MCF 10A (cell line): ENCODE measurements at regions not wholly inside any gene's neighbourhood (a gene's known extent, or its start where the extent isn't known, plus 50 kb on each side); places are given as distances from the start of the nearest gene placed in this dataset.
A peak's percentile ranks its signal among the peaks of the same experiment; 100 is the strongest.

Experiments used
- BruUV-seq: library from RNA; stranded (reverse); fragments of 400-500 nt; replicated peaks from 2 replicates; lab custom pipeline; 2021; lab: Mats Ljungman, UMichigan
- CTCF ChIA-PET: fragments of 300-600 bp; sonication (Branson Sonifier 250); formaldehyde crosslinking; extraction: SDS; loops from one replicate; lab custom pipeline; 2021; ENCODE audit warnings: antibody characterized with exemption, inconsistent platforms; lab: Yijun Ruan, JAX
- POLR2A ChIA-PET: fragments of 300-600, 350-650 bp; sonication (Branson Sonifier 250); formaldehyde crosslinking; extraction: SDS; loops from one replicate; lab custom pipeline; 2020; ENCODE audit warnings: antibody characterized with exemption, inconsistent platforms; lab: Yijun Ruan, JAX
- DNase-seq: peaks from one replicate; pipeline ENCODE4 v3.0.0-alpha.2; 2018; ENCODE audit not compliant: unreplicated experiment
- H3K27ac Mint-ChIP-seq: one replicate; pipeline ENCODE4 v1.8.0; 2022; ENCODE audit warnings: mild to moderate bottlenecking, low read depth, mixed read lengths; ENCODE audit not compliant: unreplicated experiment
- H3K27me3 Mint-ChIP-seq: one replicate; pipeline ENCODE4 v1.8.0; 2022; ENCODE audit warnings: mixed read lengths; ENCODE audit not compliant: insufficient read depth, unreplicated experiment
- H3K36me3 Mint-ChIP-seq: one replicate; pipeline ENCODE4 v1.8.0; 2022; ENCODE audit warnings: mild to moderate bottlenecking, moderate library complexity, mixed read lengths; ENCODE audit not compliant: insufficient read depth, unreplicated experiment
- H3K4me1 Mint-ChIP-seq: one replicate; pipeline ENCODE4 v1.8.0; 2022; ENCODE audit warnings: mixed read lengths; ENCODE audit not compliant: insufficient read depth, unreplicated experiment
- H3K4me3 Mint-ChIP-seq: one replicate; pipeline ENCODE4 v1.8.0; 2022; ENCODE audit warnings: mild to moderate bottlenecking, moderate library complexity, mixed read lengths; ENCODE audit not compliant: unreplicated experiment
- H3K9me3 Mint-ChIP-seq: one replicate; pipeline ENCODE4 v1.8.0; 2022; ENCODE audit warnings: mixed read lengths; ENCODE audit not compliant: unreplicated experiment
- intact Hi-C: fragments of 100-400 bp; cut with micrococcal nuclease; formaldehyde crosslinking; loops from 2 replicates; pipeline ENCODE4 v1.14.1; 2022
- TF ChIP-seq, protein P1 (sequence below): fragments of 200-600 bp; IDR thresholded peaks from one replicate; pipeline ENCODE4 v1.8.0; 2022; ENCODE audit warnings: antibody characterized with exemption, mild to moderate bottlenecking; ENCODE audit not compliant: unreplicated experiment

DNA sequence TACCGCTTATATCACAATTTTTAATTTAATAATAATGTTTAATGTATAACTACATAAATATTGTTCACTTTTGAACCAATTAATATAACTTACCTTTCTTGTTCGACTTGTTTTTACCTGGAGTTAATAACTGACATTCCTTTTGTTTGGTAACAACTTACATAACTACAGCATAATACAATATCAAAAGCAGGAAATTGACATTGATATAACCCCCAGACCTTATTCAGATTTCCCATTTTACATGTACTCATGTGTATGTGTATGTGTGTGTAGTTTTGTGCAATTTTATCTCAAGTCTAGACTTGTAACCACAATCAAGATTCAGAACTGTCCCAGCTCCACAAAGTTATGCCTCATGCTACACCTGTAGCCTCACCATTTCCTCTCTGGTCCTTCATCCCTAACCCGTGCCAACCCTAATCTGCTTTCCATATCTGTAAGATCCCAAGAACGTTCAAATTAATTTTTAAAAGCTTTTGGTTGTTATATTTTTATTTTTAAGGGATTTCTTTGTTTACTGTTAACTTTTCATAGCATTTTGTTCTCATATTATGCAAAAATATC lies 190.6 kb downstream of the MANEA start:
- no peaks in the 10 kb centered on the region for H3K4me1 Mint-ChIP-seq
- intact Hi-C loops, result no loop called here
- TF ChIP-seq, protein P1, sequence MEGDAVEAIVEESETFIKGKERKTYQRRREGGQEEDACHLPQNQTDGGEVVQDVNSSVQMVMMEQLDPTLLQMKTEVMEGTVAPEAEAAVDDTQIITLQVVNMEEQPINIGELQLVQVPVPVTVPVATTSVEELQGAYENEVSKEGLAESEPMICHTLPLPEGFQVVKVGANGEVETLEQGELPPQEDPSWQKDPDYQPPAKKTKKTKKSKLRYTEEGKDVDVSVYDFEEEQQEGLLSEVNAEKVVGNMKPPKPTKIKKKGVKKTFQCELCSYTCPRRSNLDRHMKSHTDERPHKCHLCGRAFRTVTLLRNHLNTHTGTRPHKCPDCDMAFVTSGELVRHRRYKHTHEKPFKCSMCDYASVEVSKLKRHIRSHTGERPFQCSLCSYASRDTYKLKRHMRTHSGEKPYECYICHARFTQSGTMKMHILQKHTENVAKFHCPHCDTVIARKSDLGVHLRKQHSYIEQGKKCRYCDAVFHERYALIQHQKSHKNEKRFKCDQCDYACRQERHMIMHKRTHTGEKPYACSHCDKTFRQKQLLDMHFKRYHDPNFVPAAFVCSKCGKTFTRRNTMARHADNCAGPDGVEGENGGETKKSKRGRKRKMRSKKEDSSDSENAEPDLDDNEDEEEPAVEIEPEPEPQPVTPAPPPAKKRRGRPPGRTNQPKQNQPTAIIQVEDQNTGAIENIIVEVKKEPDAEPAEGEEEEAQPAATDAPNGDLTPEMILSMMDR, result no peak
- H3K36me3 Mint-ChIP-seq, result no peaks in the 10 kb centered on the region
- H3K4me3 Mint-ChIP-seq, result no peak overlapping the region
- no peak for DNase-seq
- no peak overlapping the region for H3K27ac Mint-ChIP-seq
- no TSS peak for BruUV-seq
- ChIA-PET POLR2A (no interaction called here), CTCF (interaction anchor here (0.6 kb wide), 1 partner anchor 10 kb away, joined by 3 read pairs; no protein-coding TSS in a partner anchor)
- H3K27me3 Mint-ChIP-seq, result peaks cover 5% of the 10 kb centered on the region
- no peaks in the 10 kb centered on the region for H3K9me3 Mint-ChIP-seq

DNA sequence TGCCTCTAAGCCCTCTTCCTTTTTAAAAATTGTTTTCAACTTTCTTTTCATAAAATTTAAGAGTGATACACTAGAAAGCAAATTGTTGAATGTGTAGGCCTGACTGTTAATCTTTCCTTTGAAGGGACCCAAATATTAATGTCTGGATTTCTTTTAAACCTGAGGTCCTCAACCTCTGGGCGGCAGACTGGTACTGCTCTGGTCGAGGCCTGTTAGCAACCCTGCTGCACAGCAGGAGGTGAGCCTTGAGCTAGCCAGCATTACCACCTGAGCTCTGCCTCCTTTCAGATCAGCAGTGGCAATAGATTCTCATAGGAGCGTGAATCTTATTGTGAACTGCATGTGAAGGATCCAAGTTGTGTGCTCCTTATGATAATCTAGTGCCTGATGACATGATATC lies 191.2 kb downstream of the MANEA start:
- Mint-ChIP-seq H3K9me3 (no peaks in the 10 kb centered on the region), H3K27me3 (peaks cover 9% of the 10 kb centered on the region), H3K27ac (no peak overlapping the region), H3K4me1 (no peaks in the 10 kb centered on the region), H3K4me3 (no peak overlapping the region), H3K36me3 (no peaks in the 10 kb centered on the region)
- intact Hi-C loops, result no loop called here
- DNase-seq, result peak; percentile 1
- POLR2A ChIA-PET, result no interaction called here
- TF ChIP-seq, protein P1, result no peak
- CTCF ChIA-PET, result interaction anchor here (0.7 kb wide), 1 partner anchor 67 kb away, joined by 3 read pairs; no protein-coding TSS in a partner anchor
- no TSS peak for BruUV-seq

DNA sequence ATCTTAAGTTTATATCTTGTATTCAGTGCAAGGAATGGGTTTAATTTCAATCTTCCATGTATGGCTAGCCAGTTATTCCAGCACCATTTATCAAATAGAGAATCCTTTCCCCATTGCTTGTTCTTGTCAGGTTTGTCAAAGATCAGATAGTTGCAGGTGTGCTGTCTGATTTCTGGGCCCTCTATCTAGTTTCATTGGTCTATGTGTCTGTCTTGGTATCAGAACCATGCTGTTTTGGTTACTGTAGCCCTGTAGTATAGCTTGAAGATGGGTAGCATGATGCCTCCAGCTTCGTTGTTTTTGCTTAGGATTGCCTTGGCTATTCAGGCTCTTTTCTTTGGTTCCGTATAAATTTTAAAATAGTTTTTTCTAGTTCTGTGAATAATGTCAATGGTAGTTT lies 200.0 kb downstream of the MANEA start:
- H3K9me3 Mint-ChIP-seq, result no peaks in the 10 kb centered on the region
- POLR2A ChIA-PET, result no interaction called here
- H3K27ac Mint-ChIP-seq, result no peak overlapping the region
- TF ChIP-seq, protein P1, result no peak
- H3K27me3 Mint-ChIP-seq, result peaks cover 25% of the 10 kb centered on the region
- H3K36me3 Mint-ChIP-seq, result no peaks in the 10 kb centered on the region
- intact Hi-C loops, result no loop called here
- no peak for DNase-seq
- H3K4me3 Mint-ChIP-seq, result no peak overlapping the region
- CTCF ChIA-PET, result no interaction called here
- BruUV-seq, result no TSS peak
- no peaks in the 10 kb centered on the region for H3K4me1 Mint-ChIP-seq

DNA sequence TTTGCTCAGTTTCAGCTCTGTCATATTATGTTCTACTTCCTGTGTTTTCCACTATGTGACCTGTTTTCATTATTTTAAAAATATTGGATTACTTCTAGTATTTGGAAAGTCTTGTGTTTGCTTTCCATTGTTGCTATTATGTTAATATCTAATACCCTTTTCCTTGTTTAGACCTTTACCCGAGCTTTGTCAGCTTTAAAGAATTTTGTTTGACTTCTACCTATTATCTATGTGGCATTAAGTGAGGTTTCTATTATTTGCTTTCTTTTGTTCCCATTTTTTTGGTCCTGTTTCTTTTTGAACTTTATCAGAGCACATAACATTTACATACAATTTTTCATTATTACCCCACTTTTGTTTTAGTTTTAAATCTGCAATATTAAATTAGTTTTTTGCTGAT lies 202.7 kb downstream of the MANEA start:
- ChIA-PET CTCF (no interaction called here), POLR2A (no interaction called here)
- Mint-ChIP-seq H3K4me1 (no peaks in the 10 kb centered on the region), H3K4me3 (no peak overlapping the region), H3K9me3 (no peaks in the 10 kb centered on the region), H3K27me3 (peaks cover under 1% of the 10 kb centered on the region), H3K36me3 (no peaks in the 10 kb centered on the region), H3K27ac (no peak overlapping the region)
- TF ChIP-seq, protein P1, result no peak
- intact Hi-C loops, result no loop called here
- no peak for DNase-seq
- BruUV-seq, result no TSS peak
